GM03348 (cell line): ENCODE measurements at regions not wholly inside any gene's neighbourhood (a gene's known extent, or its start where the extent isn't known, plus 50 kb on each side); places are given as distances from the start of the nearest gene placed in this dataset.

ENCODE experiments used
- DNase-seq: peaks from one replicate; pipeline ENCODE4 v3.0.0; 2012; ENCODE audit warnings: low spot score

- DNase-seq = no peak
These were observed 1087.1 kb downstream of the C4orf33 start for GRCh38 chr4:130183096-130183495.

- no peak for DNase-seq
These were observed 1087.8 kb downstream of the C4orf33 start for GRCh38 chr4:130183766-130184165.

- no peak for DNase-seq
These were observed 1089.2 kb downstream of the C4orf33 start for GRCh38 chr4:130185123-130185522.

- DNase-seq = no peak
These were observed 1091.0 kb downstream of the C4orf33 start for GRCh38 chr4:130186931-130187330.

GRCh38 chr4:130187587-130187986 lies 1091.6 kb downstream of the C4orf33 start:
- no peak for DNase-seq

GRCh38 chr4:130192787-130193186 lies 1096.8 kb downstream of the C4orf33 start:
- no peak for DNase-seq

GRCh38 chr4:130197946-130198345 lies 1102.0 kb downstream of the C4orf33 start:
- no peak for DNase-seq

GRCh38 chr4:130203571-130203970 lies 1107.6 kb downstream of the C4orf33 start:
- DNase-seq = no peak

GRCh38 chr4:130210864-130211263 lies 1114.9 kb downstream of the C4orf33 start:
- no peak for DNase-seq

GRCh38 chr4:130214268-130214667 lies 1118.3 kb downstream of the C4orf33 start:
- DNase-seq = no peak

- DNase-seq = no peak
These were observed 1137.6 kb downstream of the C4orf33 start for GRCh38 chr4:130233377-130234047.

- DNase-seq = no peak
These were observed 1142.2 kb downstream of the C4orf33 start for GRCh38 chr4:130238121-130238520.

- DNase-seq = no peak
These were observed 1153.0 kb downstream of the C4orf33 start for GRCh38 chr4:130249002-130249401.

- DNase-seq = no peak
These were observed 1161.3 kb downstream of the C4orf33 start for GRCh38 chr4:130257271-130257670.

- DNase-seq = no peak
These were observed 1170.9 kb downstream of the C4orf33 start for GRCh38 chr4:130266814-130267213.

GRCh38 chr4:130288576-130288975 lies 1192.6 kb downstream of the C4orf33 start:
- DNase-seq = no peak

GRCh38 chr4:130293692-130294091 lies 1197.7 kb downstream of the C4orf33 start:
- no peak for DNase-seq

- DNase-seq = no peak
These were observed 1200.5 kb downstream of the C4orf33 start for GRCh38 chr4:130296448-130296847.

- DNase-seq = no peak
These were observed 1210.6 kb downstream of the C4orf33 start for GRCh38 chr4:130306566-130306965.

- no peak for DNase-seq
These were observed 1213.3 kb downstream of the C4orf33 start for GRCh38 chr4:130309221-130309620.

GRCh38 chr4:130322439-130322838 lies 1226.5 kb downstream of the C4orf33 start:
- DNase-seq = no peak

GRCh38 chr4:130329036-130329435 lies 1233.1 kb downstream of the C4orf33 start:
- no peak for DNase-seq

- no peak for DNase-seq
These were observed 1237.3 kb downstream of the C4orf33 start for GRCh38 chr4:130333241-130333759.
